ENCODE measurements at regions not wholly inside any gene's neighbourhood (a gene's known extent, or its start where the extent isn't known, plus 50 kb on each side); places are given as distances from the start of the nearest gene placed in this dataset.

GRCh38 chr1:55531644-55532043 is 316.5 kb upstream of the USP24 start:
- H3K9me3 ChIP-seq (ENCODE audit: insufficient read depth in 2 of 2, low read depth in 1 of 2, low read length in 1 of 2): no peaks in the 10 kb centered on the region
- H3K23ac ChIP-seq (ENCODE audit: insufficient read length): no peak overlapping the region
- no peaks in the 10 kb centered on the region; a peak in 1 of 8 replicates for H3K36me3 ChIP-seq (ENCODE audit: control insufficient read depth in 2 of 4, insufficient read depth in 4 of 4, low read length in 3 of 4)
- H2BK5ac ChIP-seq (ENCODE audit: low read depth, low read length): no peak overlapping the region
- H3K27ac ChIP-seq (ENCODE audit: low read depth, low read length): no peak overlapping the region
- no peak overlapping the region for H2BK20ac ChIP-seq (ENCODE audit: low read length)
- ChIA-PET POLR2A (ENCODE audit: partially characterized antibody) (interaction anchor here (1.4 kb wide), 1 partner anchor 8 kb away, joined by 3 read pairs; no protein-coding TSS in a partner anchor), CTCF (ENCODE audit: partially characterized antibody) (no interaction called here)
- no peaks in the 10 kb centered on the region for H3K79me1 ChIP-seq (ENCODE audit: low read depth, low read length)
- H3K14ac ChIP-seq (ENCODE audit: insufficient read length): no peak overlapping the region
- H3K4me1 ChIP-seq (replicated peaks in 1 of 4; ENCODE audit: control insufficient read depth in 3 of 4, insufficient read depth in 4 of 4, low read length in 3 of 4): peaks cover 0 to 7% (median 0%) of the 10 kb centered on the region in 4 experiments; a peak in 1 of 7 replicates
- H3K56ac ChIP-seq (replicated peaks; ENCODE audit: insufficient read length, low read depth, low read length): no peak overlapping the region
- H3K4me3 ChIP-seq (ENCODE audit: extremely low read depth in 1 of 4, insufficient read depth in 2 of 4, low read depth in 3 of 4, low read length in 4 of 4): no peak overlapping the region
- no peak overlapping the region for H4K5ac ChIP-seq (ENCODE audit: insufficient read length, low read depth, low read length)
- H4K91ac ChIP-seq (replicated peaks; ENCODE audit: insufficient read length, low read length): no peak overlapping the region
- H2BK15ac ChIP-seq (ENCODE audit: low read length): no peak overlapping the region
- H3K4me2 ChIP-seq (ENCODE audit: insufficient read depth in 1 of 2, low read depth in 2 of 2, low read length in 2 of 2): no peak overlapping the region
- H3K79me2 ChIP-seq (ENCODE audit: control insufficient read depth in 1 of 2, insufficient read depth in 2 of 2, low read length in 2 of 2): no peaks in the 10 kb centered on the region
- H2AK5ac ChIP-seq (ENCODE audit: low read depth, low read length): no peak overlapping the region
- H2AFZ ChIP-seq (ENCODE audit: low read length): no peak overlapping the region
- no peak overlapping the region for H2BK12ac ChIP-seq (ENCODE audit: low read depth, low read length)
- no peak overlapping the region for H2BK120ac ChIP-seq (replicated peaks; ENCODE audit: low read depth, low read length)
- no peak overlapping the region for H3K9ac ChIP-seq (replicated peaks in 1 of 4; ENCODE audit: extremely low read depth in 1 of 4, low read depth in 3 of 4, low read length in 3 of 4)
- H4K20me1 ChIP-seq (replicated peaks in 1 of 2; ENCODE audit: control insufficient read depth in 1 of 2, insufficient read depth in 2 of 2, low read length in 2 of 2): no peaks in the 10 kb centered on the region
- no peak overlapping the region for H3K18ac ChIP-seq (ENCODE audit: extremely low read depth, low read length)
- H4K8ac ChIP-seq (ENCODE audit: extremely low read depth, insufficient read depth, low read length): no peak overlapping the region
- FAIRE-seq: no peak
- H3K23me2 ChIP-seq (ENCODE audit: low read depth, low read length): no peaks in the 10 kb centered on the region
- no peaks in the 10 kb centered on the region for H3K27me3 ChIP-seq (replicated peaks in 1 of 4; ENCODE audit: control insufficient read depth in 3 of 4, extremely low read depth in 1 of 4, insufficient read depth in 3 of 4, low read length in 3 of 4)
- H3K4ac ChIP-seq (replicated peaks; ENCODE audit: insufficient read length, low read depth, low read length): no peak overlapping the region
- no peak for DNase-seq (ENCODE audit: low read depth in 1 of 2, low spot score in 2 of 2)
- TF ChIP-seq HDAC6 (IDR thresholded peaks at IDR 0.05; ENCODE audit: low read depth, low read length) (no peak), SIN3A (conservative IDR thresholded peaks at IDR 0.05 in 1 of 2, IDR thresholded peaks at IDR 0.05 in 1 of 2; ENCODE audit: low read depth in 1 of 2, low read length in 2 of 2) (no peak), CTCF (IDR thresholded peaks at IDR 0.05; ENCODE audit: control extremely low read depth in 1 of 3, insufficient read depth in 1 of 3, low read depth in 1 of 3, low read length in 3 of 3) (no peak), EZH2 (IDR thresholded peaks at IDR 0.05; ENCODE audit: low read depth, low read length, severe bottlenecking) (no peak), RBBP5 (IDR thresholded peaks at IDR 0.05; ENCODE audit: borderline replicate concordance, low read depth, low read length) (no peak), CBX8 (IDR thresholded peaks at IDR 0.05; ENCODE audit: borderline replicate concordance, low read depth, low read length) (no peak), BACH1 (IDR thresholded peaks at IDR 0.05; ENCODE audit: low read length) (no peak), NRF1 (IDR thresholded peaks at IDR 0.05; ENCODE audit: low read depth, low read length) (no peak)
- TF ChIP-seq, protein P1, sequence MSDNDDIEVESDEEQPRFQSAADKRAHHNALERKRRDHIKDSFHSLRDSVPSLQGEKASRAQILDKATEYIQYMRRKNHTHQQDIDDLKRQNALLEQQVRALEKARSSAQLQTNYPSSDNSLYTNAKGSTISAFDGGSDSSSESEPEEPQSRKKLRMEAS (IDR thresholded peaks at IDR 0.05): no peak
- TF ChIP-seq, protein P2, sequence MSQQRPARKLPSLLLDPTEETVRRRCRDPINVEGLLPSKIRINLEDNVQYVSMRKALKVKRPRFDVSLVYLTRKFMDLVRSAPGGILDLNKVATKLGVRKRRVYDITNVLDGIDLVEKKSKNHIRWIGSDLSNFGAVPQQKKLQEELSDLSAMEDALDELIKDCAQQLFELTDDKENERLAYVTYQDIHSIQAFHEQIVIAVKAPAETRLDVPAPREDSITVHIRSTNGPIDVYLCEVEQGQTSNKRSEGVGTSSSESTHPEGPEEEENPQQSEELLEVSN (IDR thresholded peaks at IDR 0.05): no peak
- TF ChIP-seq, protein P3, sequence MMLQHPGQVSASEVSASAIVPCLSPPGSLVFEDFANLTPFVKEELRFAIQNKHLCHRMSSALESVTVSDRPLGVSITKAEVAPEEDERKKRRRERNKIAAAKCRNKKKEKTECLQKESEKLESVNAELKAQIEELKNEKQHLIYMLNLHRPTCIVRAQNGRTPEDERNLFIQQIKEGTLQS (IDR thresholded peaks at IDR 0.05; ENCODE audit: insufficient read depth, low read depth, low read length): no peak
